Suppressor macrophage treated with lipopolysaccharide for 1 hour (primary cell): ENCODE measurements at regions not wholly inside any gene's neighbourhood (a gene's known extent, or its start where the extent isn't known, plus 50 kb on each side); places are given as distances from the start of the nearest gene placed in this dataset.
"Not testable (repeated sequence)": the region's sequence is repeated elsewhere in the genome, so short reads cannot be mapped to it uniquely, and the experiment has no call there.

Source experiments
- DNase-seq, 3 donors: peaks; one replicate each; pipeline ENCODE4 v3.0.0-alpha.2; 2020 to 2022

DNA sequence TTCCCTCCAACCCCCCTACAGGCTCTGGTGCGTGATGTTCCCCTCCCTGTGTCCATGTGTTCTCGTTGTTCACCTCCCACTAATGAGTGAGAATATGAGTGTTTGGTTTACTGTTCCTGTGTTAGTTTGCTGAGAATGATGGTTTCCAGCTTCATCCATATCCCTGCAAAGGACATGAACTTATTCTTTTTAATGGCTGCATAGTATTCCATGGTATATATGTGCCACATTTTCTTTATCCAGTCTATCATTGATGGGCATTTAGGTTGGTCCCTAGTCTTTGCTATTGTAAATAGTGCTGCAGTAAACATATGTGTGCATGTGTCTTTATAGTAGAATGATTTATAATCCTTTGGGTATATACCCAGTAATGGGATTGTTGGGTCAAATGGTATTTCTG is 175.5 kb upstream of the DTNA start:
- DNase-seq: not testable (repeated sequence)

DNA sequence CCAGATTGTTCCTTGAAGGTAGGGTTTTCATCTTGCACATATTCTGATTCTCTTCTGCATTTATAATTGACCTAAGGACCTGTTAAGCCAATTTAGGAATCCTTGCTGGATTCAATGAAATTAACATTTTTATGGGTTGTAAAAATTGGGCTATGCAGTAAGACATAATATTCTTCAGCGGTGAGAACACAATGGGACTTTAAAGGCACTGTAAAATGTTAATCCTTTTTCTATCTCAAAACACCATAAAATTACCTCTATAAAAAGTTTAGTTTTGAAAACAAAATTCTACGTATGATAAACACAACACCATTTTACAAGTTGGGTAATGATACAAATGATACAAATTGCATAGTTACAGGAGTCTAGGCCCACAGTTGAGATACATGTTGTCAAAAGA is 169.2 kb upstream of the DTNA start:
- no peak for DNase-seq

DNA sequence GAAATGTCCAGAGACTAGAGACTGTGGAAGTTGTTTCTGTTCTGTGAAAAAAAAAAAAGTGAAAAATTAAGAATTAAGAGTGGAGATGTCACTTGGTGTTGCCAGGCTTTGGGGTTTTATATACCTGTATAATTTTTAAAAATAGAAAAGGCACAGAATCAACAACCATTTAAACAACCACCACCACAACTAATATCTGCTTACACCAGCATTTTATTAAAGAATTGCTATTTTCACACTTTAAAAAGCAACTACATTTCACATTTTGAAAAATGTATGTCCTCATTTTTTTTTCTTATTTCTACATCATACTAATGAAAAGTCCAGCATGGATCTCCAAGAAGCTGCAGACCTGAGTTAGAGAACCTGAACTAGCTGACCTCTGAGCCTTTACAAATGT is 167.5 kb upstream of the DTNA start:
- no peak for DNase-seq

DNA sequence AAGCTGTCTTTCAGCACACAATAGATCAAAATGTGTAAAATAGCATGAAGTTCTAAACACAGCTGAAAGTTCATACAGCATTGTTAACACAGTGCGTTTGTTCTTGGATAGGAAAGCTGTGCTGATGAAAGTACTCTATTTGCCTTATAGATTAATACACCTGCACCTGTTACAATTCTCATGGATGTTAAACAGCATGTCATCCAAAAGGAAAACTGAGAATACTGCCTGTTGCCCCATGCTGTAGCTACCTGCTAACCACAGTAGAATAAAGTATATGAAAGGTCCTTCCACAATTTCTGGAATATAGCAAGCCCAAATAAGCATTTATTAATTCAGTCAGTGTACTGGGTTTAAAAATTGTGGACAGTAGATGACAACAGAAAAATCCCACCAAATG is 166.7 kb upstream of the DTNA start:
- no peak for DNase-seq

DNA sequence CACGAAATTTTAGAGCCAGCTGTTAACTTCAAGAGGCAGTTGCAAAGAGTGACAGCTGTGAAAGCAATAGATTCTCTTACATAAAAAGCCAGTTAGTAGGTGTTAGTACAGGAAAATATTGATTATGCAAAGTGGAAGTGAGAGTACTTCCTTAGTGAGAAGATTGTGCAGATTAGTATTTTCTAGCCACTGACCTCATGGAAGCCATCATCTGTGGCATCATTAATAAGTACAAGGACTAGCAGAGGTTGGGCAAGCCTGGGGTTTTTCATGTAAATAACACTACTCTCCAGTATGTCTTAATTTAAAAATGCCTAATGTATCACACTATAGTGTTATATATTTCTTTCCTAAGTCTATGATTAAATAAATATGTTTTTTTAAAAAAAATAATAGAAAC is 166.2 kb upstream of the DTNA start:
- peak; percentile 54 to 67 (median 56) for DNase-seq

DNA sequence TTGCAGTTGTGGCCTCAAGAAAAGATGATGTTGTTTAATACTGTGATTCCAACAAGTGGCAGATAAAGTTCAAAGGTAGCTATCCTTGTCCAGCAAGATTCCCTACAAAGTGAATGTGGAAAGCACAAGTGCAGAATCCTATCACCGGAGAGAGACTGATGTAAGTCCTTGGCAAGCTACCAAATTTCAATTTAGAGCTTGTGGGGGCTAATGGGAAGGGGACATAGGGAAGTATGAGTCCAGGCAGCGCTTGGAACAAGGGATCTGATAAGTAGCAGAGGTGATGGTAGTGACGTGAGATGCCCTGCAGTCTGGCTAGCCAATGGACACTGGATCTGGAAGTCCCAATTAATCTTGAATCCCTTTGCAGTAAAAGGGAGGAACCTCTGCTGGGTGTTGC is 165.2 kb upstream of the DTNA start:
- DNase-seq: no peak

DNA sequence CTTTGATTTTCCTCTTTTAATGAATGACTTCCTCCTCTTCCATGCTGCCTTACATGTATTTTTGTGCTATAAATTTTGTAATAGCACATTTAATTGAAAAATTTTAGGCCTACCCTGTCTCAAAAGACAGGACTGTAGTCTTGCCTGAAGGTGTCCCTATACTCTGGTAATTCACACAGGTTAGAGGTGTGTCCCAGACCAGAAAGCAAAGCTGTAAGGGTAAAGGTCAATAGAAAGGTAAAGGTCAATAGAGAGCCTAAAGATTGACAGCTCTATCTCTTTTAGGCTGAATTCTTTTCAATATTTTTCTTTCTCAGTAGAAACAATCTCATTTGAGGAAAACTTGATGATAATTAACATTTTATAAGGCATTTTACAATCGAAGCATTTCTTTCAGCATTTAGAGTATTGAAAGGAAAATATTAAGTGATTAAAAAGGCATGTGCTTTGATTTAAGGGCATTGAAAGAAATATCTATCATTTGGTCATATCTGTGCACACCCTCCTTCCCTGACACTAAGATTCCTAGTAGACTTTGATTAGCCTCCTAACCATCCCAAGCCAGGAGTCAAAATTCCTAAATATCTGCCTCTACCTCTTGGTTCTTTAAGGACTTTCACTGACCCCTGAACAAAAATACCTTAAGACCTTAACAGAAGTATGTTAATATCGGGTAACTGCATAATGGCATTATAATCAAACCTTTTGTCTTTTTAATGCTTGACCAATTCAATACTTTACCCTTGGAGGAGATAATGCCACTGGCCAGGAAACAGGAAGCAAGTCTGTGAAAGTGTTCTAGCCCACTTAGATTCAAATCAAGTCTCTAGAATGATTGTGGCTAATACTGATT is 161.8 kb upstream of the DTNA start:
- DNase-seq: no peak

DNA sequence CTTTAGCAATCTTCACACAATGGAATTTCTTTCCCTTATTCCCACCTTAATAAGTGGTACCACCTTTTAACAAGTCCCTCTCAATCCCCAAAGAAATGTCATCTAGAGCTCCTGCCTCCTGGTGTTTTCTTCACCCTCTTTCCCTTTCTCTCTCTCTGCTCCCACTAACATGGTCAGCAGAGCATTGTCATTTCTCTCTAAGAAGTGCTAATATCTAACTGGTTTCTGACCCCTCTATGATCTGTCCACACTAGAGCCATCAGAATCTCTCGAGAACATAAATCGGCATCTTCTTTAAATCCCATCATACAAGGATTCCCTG is 161.2 kb upstream of the DTNA start:
- no peak for DNase-seq

DNA sequence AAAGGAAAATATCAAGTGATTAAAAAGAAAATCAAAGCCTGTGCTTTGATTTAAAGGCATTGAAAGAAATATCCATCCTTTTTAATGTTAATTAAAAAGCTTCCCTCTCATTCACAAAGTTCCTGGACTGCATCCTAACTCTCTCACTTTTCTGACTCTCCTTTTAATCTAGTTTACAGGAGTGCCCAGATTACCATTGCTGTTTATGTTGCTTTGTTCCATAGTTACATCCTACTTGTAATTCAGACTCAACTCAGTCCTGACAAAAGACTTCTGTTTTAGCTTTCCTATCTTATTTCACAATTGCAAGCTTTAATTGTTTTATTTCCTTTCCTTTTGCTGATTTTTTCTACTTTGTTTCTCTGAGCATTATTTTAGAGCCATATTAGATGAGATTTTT is 160.7 kb upstream of the DTNA start:
- no peak for DNase-seq

DNA sequence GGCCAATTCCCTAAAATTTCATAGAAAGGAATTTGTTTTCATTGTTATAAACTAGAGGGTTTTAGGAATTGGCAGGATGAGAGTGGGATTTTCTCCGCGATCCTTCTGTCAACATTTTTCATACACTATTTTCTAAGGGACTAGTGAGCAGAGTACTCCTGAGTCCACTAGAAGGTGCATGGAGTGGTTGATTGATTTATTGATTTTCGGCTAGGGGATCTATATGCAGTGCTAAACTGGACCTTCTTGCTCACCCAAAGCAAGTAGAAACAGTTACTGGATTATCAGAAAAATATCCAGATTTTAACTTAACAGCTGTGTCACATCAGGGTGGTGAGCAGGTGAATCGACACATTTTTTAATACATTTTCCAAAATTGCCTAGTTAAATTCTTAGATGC is 159.9 kb upstream of the DTNA start:
- DNase-seq: no peak

DNA sequence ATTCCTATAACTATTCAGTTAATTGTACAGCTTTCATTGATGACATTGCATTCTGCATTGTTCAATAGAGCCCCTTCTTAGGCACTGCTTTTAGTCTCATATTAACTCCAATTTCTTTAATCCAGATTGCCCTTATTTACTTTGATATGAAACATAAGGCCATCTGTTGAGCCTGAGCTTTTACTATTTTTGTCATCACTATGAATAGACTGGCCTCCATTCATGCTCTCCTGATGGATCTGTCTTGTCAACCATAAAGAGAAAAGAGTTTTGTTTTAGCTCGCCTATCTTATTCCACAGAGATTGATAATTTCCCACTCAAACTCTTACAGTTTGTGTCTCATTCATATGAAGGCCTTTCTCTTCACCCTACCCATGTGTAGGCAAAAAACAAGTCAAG is 159.2 kb upstream of the DTNA start:
- DNase-seq: no peak

DNA sequence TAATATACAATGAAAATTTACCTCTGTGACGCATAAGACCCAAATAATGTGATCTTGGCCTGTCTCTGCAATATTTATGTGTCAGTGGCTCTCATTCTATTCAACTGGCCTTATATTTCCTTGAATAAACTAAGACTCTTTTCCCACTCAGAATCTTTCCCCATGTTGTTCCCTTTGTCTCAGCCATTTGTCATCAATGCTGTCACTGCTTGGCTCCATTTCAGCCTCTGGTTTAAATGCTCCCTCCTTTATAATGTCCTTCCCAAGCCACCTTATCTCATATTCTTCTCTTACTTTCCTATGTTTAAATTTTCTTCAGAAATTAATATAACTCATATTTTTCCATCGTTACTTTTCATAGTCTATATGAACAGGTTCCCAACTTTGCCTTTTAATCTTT is 158.3 kb upstream of the DTNA start:
- no peak for DNase-seq

DNA sequence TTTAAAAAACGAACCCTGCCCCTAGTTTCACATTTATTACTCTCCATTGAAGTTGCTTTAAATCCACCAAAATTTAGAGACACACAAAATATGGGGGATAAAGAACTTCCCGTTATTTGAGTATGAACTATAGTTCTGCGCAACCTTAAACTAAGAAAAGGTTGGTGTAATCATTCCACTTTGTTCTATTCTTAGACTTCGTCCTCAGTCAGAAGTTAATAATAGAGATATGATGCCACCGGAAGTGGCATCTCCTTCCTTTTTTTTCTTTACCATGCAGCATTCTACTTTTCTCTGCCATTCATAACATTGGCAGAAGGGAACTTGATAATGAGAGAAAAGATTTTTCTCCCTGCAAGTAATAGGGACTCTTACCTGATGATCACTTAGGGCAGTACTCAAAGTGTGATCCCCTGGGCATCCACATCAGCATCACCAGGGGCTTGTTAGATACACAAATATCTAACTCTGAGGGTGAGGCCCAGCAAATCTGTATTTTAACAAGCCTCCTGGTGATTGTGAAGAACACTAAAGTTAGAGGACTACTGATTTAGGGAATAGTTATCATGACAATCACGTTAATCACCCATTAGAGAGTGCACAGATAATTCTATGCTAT is 147.7 kb upstream of the DTNA start:
- no peak for DNase-seq

DNA sequence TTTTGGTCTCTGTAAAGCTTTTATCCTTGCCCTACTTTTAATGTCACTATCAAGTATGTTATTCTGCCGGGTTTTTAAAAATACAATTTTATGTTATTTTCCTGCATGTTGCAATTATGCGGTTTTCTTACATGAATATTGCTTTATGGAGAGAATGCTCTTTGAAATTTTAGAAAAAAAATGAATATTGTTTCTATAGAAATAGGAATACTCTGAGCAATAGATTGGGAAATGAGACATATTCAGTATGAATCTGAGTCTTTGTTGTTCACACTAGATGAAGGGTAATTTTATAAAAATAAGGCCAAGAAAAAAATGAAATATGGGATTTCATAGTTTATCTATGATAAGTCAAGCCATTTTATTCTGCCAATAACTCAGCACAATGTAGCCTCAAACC is 142.2 kb upstream of the DTNA start:
- no peak for DNase-seq

DNA sequence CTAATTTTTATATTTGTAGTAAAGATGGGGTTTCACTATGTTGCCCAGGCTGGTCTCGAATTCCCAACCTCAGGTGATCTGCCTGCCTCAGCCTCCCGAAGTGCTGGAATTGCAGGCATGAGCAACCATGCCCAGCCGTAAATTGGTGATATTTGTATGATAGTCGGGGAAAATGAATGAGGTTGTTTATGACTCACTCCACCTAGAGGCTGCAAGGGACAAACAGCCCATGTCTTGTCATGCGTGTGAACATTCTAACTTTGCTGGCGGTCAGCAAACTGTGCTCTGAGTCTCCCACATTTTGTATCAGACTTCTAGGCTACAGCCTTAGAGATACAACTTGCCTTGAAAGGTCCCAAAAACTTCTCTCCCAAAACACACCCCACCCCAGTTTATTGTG is 133.5 kb upstream of the DTNA start:
- no peak for DNase-seq

DNA sequence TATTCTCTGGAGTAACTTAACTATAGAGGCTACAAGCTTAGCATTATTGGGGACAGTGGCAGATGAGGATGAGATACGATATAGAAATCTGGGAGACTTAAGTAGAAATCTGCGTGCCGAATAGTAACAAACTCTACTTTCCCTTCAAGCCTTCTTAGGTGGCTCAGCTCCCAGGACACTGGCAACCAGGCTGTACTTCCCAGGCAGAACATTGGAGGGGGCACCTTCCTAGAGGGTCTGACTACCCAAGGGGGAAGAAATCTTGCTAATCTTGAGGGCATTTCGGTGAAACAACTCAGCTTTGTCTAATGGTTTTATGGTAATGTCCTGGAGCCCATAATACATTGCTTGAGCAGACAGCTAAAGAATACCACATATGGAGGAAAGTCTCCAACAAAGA is 126.2 kb upstream of the DTNA start:
- DNase-seq: no peak

DNA sequence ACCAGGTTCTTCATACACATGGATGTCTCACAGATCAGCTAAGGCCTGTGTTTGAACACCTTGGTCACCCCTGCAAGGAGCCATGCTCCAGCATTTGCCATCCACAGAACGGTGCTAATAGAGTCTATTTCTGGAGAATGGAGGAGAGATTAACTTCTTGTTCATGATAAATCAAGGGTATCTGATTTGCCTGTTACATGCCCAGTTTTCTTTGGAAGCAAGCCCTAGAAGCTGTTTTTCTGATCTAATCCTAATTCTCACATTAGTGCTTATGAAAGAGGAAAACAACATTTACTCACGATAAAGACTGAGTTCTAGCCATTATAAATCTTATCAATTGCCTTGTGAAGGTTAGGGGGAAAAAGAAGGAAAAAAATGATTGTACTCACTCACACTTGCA is 119.6 kb upstream of the DTNA start:
- no peak for DNase-seq

DNA sequence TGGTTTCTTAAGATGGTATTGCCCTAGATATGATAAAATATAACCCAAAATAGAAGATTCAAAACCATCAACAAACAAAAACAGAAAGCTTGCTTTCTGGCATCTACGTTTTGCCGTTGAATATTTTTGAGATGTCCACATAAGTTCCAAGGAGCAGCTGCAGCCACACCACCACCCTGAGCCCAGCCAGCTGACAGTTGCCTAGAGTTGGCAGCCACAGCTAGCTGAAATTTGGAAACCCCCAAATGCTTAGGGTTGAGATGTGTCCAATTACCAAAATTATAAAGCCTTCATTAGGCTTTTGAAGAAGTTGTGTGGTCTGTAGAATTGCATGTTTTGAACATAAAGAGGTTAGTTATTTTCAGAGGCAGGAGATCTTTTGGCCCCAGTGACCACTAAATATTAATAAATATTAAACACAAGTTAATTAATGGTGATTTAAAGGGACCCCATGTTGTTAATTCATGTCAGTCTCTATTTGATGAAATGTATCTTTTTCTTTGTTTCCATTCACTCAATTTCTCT is 118.1 kb upstream of the DTNA start:
- no peak for DNase-seq

DNA sequence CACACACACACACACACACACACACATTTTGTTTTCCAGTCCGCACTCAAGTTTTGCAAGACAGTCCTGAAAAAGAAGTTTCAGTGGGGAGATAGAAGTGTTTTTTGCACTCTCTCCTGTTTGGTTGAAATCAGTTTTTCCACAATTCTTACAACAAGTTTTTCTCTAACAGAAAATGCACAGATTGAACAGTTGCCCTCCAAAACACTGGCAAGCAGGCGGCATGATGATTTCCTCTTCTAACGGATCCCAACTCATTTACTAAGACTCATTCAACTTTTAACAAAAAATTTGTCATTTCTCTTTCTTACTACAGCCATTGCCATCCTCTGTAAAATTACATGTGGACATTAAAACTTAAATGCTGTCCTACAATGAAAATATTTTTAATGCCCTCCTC is 117.6 kb upstream of the DTNA start:
- no peak for DNase-seq

DNA sequence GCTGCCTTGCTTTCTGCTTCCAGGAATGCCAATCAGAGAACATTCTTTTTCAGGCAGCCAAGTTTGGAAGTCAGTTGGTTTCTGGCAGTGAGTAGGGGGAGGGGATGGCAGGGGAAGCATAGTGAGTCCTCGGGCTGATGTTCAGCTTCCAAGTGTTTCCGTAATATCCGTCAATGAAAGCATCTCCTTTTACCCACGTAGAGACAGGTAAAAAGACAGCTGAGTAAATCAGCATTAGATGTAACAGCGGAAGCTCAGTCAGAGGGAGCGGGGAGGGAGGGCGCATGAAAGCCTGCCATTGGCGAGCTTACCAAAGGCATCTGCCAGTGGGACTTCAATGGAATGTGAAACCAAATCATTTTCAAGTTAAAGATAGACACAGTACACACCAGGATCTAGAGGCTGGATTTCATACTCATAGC is 117.1 kb upstream of the DTNA start:
- DNase-seq: no peak

DNA sequence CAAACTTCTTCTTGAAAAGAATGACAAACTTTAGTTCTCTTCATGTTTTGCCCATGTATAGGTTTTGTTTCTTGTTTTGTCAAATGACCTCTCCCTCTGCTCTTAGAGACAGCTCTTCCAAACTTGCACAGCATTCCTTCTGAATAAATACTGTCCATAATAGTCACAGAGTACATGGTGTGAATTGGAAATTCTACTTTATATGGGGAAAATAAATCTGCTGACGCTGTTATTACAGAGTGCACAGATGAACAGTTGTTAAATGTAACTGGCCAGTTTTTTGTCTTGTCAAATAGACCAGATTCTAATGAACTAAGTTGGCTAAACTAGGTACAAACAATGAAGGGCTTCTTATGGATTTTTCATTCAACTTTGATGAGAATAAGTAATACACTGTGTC is 115.8 kb upstream of the DTNA start:
- DNase-seq: no peak

DNA sequence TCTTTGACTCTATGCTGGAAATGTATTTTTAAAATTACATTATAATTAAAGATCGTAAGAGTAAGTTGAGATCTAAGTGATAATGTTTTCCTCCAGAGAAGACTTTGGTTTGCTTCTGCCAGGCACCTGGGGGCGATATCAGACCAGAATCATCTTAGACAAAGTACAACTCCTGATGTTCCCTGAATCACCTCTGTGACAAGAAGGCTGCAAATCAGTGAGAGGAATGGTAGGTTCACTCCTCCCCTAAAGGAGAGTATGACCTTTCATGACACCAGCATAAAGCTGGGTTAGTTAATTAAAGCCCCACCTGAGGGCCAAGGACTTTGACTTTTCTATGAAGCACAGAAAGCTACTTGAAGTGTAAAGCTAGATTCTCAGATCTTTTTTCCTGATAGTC is 114.4 kb upstream of the DTNA start:
- DNase-seq: peak in 1 of 3 donors; percentile 6

DNA sequence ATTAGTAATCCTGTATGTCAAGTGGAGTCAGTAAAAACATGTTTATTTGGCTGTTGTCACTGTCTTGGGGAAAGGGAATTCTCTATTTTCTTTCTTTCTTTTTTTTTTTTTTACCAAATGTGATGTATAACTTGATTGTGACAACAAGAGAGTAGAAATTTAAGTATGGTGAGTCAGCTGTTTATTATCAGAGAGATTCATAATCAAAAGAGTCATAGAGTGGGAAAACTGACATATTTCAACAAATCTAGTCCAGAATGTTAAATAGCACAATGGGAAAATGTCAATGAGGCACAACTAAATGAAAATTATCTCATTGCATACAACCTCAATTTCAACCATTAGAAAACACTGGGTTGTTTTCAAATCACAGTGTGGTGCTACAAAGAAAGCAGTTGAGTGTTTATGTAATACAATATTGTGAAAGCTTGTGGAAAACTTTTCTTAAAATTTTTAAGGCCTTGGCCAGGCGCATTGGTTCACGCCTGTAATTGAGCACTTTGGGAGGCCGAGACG is 111.9 kb upstream of the DTNA start:
- DNase-seq: no peak

DNA sequence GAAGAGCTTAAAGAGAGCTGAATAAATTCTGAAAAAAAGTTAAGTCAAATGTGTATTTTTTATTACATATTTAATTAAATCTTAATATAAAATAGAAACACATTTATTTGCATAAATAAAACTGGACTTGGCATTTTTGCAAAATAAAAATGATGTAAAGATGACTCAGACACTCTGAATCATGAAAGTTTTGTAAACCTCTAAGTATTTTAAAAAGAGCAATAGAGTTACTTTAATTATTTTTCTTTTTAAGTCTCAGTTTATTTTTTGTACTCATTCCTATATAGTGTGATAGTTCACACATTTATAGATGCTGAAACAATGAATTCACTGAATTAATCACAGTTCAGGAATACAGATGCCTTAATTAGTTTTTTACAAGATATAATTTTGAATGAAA is 109.9 kb upstream of the DTNA start:
- DNase-seq: peak in 2 of 3 donors; percentile 19 to 25
